ENCODE measurements at regions not wholly inside any gene's neighbourhood (a gene's known extent, or its start where the extent isn't known, plus 50 kb on each side); places are given as distances from the start of the nearest gene placed in this dataset.

GRCh38 chr13:61812286-61812685, 396.6 kb upstream of the PCDH20 start:
- Histone ChIP-seq H3K36me3 (ENCODE audit: low read depth) (no peaks in the 10 kb centered on the region), H3K9me3 (peaks cover 39% of the 10 kb centered on the region), H3K4me1 (ENCODE audit: low read depth) (no peaks in the 10 kb centered on the region), H3K4me3 (no peak overlapping the region)
- intact Hi-C loops (cut with DNase I, micrococcal nuclease) = no loop called here
- ATAC-seq (no peak), DNase-seq (no peak)
- no peak for TF ChIP-seq CTCF (IDR thresholded peaks at IDR 0.05)

DNA sequence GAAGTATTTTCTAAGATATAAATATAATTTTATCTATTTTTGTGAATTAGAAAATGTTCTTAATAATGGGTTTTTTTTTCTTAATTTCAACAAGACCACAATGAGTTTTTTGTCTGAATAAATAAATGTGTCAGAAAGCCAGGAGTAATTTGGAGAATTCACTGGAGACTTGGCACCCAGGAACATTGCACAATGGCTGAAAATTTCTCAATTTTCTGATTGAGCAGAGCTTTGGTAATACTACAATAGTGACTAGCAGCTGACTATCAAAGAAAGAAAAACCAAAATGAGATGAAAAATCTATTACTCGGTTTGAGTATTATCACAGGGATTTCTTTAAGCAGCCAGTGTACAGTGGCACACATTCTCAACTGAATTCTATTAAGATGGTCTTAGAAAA, 394.4 kb upstream of the PCDH20 start:
- TF ChIP-seq CTCF (IDR thresholded peaks at IDR 0.05) = no peak
- intact Hi-C loops (cut with DNase I, micrococcal nuclease) = no loop called here
- ATAC-seq (no peak), DNase-seq (no peak)
- H3K4me1 ChIP-seq (ENCODE audit: low read depth) = no peaks in the 10 kb centered on the region
- peaks cover 44% of the 10 kb centered on the region for H3K9me3 ChIP-seq
- H3K4me3 ChIP-seq = no peak overlapping the region
- H3K36me3 ChIP-seq (ENCODE audit: low read depth) = no peaks in the 10 kb centered on the region

DNA sequence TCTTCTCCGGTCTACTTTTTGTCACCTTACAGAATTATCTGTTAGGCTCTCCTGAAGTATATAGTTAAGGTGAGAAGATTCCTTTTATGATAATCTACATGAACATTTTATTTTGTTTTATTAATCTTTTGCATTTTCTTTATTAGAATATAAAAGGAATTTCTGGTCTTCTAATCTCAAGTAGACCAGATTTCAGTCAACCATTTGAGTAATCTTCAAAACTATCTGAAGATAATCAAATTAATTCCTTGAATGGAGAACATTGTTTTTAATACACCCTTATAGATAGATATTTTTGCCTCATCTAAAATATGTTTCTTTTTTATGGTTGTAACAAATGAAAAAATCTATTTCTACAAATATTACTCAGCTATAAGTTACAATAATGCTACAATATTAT, 381.7 kb upstream of the PCDH20 start:
- ATAC-seq = no peak
- no peak for TF ChIP-seq CTCF (IDR thresholded peaks at IDR 0.05)
- no peak for DNase-seq
- Histone ChIP-seq H3K9me3 (peaks cover 25% of the 10 kb centered on the region), H3K36me3 (ENCODE audit: low read depth) (no peaks in the 10 kb centered on the region), H3K4me1 (ENCODE audit: low read depth) (no peaks in the 10 kb centered on the region), H3K4me3 (no peak overlapping the region)
- intact Hi-C loops (cut with DNase I, micrococcal nuclease) = no loop called here

GRCh38 chr13:61795580-61795979, 379.9 kb upstream of the PCDH20 start:
- H3K4me1 ChIP-seq (ENCODE audit: low read depth) = no peaks in the 10 kb centered on the region
- ATAC-seq = no peak
- intact Hi-C loops (cut with DNase I, micrococcal nuclease) = no loop called here
- no peak overlapping the region for H3K4me3 ChIP-seq
- no peak for TF ChIP-seq CTCF (IDR thresholded peaks at IDR 0.05)
- H3K36me3 ChIP-seq (ENCODE audit: low read depth) = no peaks in the 10 kb centered on the region
- no peak for DNase-seq
- peaks cover 32% of the 10 kb centered on the region for H3K9me3 ChIP-seq

- intact Hi-C loops (cut with DNase I, micrococcal nuclease) = no loop called here
- H3K36me3 ChIP-seq (ENCODE audit: low read depth) = no peaks in the 10 kb centered on the region
- TF ChIP-seq CTCF (IDR thresholded peaks at IDR 0.05) = no peak
- no peak for DNase-seq
- ATAC-seq = no peak
- H3K4me1 ChIP-seq (ENCODE audit: low read depth) = no peaks in the 10 kb centered on the region
- H3K9me3 ChIP-seq = peaks cover 42% of the 10 kb centered on the region
- H3K4me3 ChIP-seq = no peak overlapping the region
Observed at GRCh38 chr13:61779456-61779855, 363.8 kb upstream of the PCDH20 start.

DNA sequence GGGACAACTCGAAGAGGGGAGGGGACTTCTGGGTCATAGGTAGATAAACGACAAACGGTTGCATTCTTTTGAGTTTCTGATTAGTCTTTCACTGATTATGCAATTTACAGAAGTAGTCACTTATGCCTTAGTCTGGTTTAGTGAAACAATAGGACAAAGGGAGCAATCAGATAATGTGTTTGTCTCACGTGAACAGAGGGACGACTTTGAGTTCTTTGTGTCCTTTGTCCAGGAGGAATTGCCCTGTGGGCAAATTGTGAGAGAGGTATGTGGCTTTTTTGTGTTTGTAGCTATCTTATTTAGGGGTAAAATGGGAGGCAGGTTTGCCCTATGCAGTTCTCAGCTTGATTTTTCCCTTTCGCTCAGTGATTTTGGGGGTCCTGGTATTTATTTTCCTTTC, 362.9 kb upstream of the PCDH20 start:
- Histone ChIP-seq H3K4me3 (no peak overlapping the region), H3K36me3 (ENCODE audit: low read depth) (no peaks in the 10 kb centered on the region), H3K4me1 (ENCODE audit: low read depth) (no peaks in the 10 kb centered on the region), H3K9me3 (peaks cover 33% of the 10 kb centered on the region)
- intact Hi-C loops (cut with DNase I, micrococcal nuclease) = no loop called here
- ATAC-seq (no peak), DNase-seq (no peak)
- TF ChIP-seq CTCF (IDR thresholded peaks at IDR 0.05) = no peak

Measured in mucosa of descending colon (tissue), 3 donors.